ENCODE measurements at regions not wholly inside any gene's neighbourhood (a gene's known extent, or its start where the extent isn't known, plus 50 kb on each side); places are given as distances from the start of the nearest gene placed in this dataset.

GRCh38 chr6:103895136-103895535, 964.6 kb downstream of the HACE1 start:
- BruUV-seq (replicated peaks): no TSS peak
- ATAC-seq (no peak), DNase-seq (no peak)
- POLR2A ChIA-PET (ENCODE audit: unreplicated experiment): no interaction called here
- Histone ChIP-seq H3K4me2 (ENCODE audit: low read length) (no peak overlapping the region), H3K27me3 (ENCODE audit: low read length) (no peaks in the 10 kb centered on the region), H4K20me1 (ENCODE audit: low read length) (no peaks in the 10 kb centered on the region), H2AFZ (ENCODE audit: low read length) (no peak overlapping the region), H3K9me3 (ENCODE audit: low read length) (no peaks in the 10 kb centered on the region), H3K4me3 (ENCODE audit: low read length) (no peak overlapping the region), H3K9me2 (replicated peaks; ENCODE audit: low read length) (no peaks in the 10 kb centered on the region), H3K9ac (ENCODE audit: low read length) (no peak overlapping the region), H3K79me2 (ENCODE audit: low read length) (no peaks in the 10 kb centered on the region), H3K4me1 (ENCODE audit: insufficient read depth, low read length) (no peaks in the 10 kb centered on the region), H3K36me3 (ENCODE audit: low read depth, low read length) (no peaks in the 10 kb centered on the region), H3K27ac (ENCODE audit: low read length) (no peak overlapping the region), H3F3A (ENCODE audit: low read length, unreplicated experiment) (no peaks in the 10 kb centered on the region)
- CTCF ChIA-PET: no interaction called here
- no peak for TF ChIP-seq EZH2 (IDR thresholded peaks at IDR 0.05; ENCODE audit: low read length, unreplicated experiment)
- no peak for TF ChIP-seq EZH2phosphoT487 (IDR thresholded peaks at IDR 0.05; ENCODE audit: borderline replicate concordance, low read length)
- no peak for TF ChIP-seq CTCF (conservative IDR thresholded peaks at IDR 0.05; ENCODE audit: low read depth, low read length)
- intact Hi-C loops (cut with micrococcal nuclease): no loop called here

GRCh38 chr6:103893141-103893581, 966.6 kb downstream of the HACE1 start:
- H3K79me2 ChIP-seq (ENCODE audit: low read length): no peaks in the 10 kb centered on the region
- no peaks in the 10 kb centered on the region for H3K9me2 ChIP-seq (replicated peaks; ENCODE audit: low read length)
- DNase-seq (no peak), ATAC-seq (no peak)
- H3F3A ChIP-seq (ENCODE audit: low read length, unreplicated experiment): no peaks in the 10 kb centered on the region
- H3K4me2 ChIP-seq (ENCODE audit: low read length): no peak overlapping the region
- POLR2A ChIA-PET (ENCODE audit: unreplicated experiment): no interaction called here
- H4K20me1 ChIP-seq (ENCODE audit: low read length): no peaks in the 10 kb centered on the region
- no peak overlapping the region for H3K9ac ChIP-seq (ENCODE audit: low read length)
- TF ChIP-seq EZH2phosphoT487 (IDR thresholded peaks at IDR 0.05; ENCODE audit: borderline replicate concordance, low read length): no peak
- TF ChIP-seq CTCF (conservative IDR thresholded peaks at IDR 0.05; ENCODE audit: low read depth, low read length): no peak
- TF ChIP-seq EZH2 (IDR thresholded peaks at IDR 0.05; ENCODE audit: low read length, unreplicated experiment): no peak
- no peaks in the 10 kb centered on the region for H3K9me3 ChIP-seq (ENCODE audit: low read length)
- no peak overlapping the region for H3K4me3 ChIP-seq (ENCODE audit: low read length)
- CTCF ChIA-PET: no interaction called here
- no peaks in the 10 kb centered on the region for H3K4me1 ChIP-seq (ENCODE audit: insufficient read depth, low read length)
- BruUV-seq (replicated peaks): no TSS peak
- no peak overlapping the region for H2AFZ ChIP-seq (ENCODE audit: low read length)
- intact Hi-C loops (cut with micrococcal nuclease): no loop called here
- no peaks in the 10 kb centered on the region for H3K36me3 ChIP-seq (ENCODE audit: low read depth, low read length)
- H3K27me3 ChIP-seq (ENCODE audit: low read length): no peaks in the 10 kb centered on the region
- no peak overlapping the region for H3K27ac ChIP-seq (ENCODE audit: low read length)

GRCh38 chr6:103886951-103887350, 972.8 kb downstream of the HACE1 start:
- Histone ChIP-seq H3K4me3 (ENCODE audit: low read length) (no peak overlapping the region), H3K27me3 (ENCODE audit: low read length) (no peaks in the 10 kb centered on the region), H3K27ac (ENCODE audit: low read length) (no peak overlapping the region), H3F3A (ENCODE audit: low read length, unreplicated experiment) (no peaks in the 10 kb centered on the region), H3K9me2 (replicated peaks; ENCODE audit: low read length) (no peaks in the 10 kb centered on the region), H3K4me1 (ENCODE audit: insufficient read depth, low read length) (no peaks in the 10 kb centered on the region), H3K4me2 (ENCODE audit: low read length) (no peak overlapping the region), H3K79me2 (ENCODE audit: low read length) (no peaks in the 10 kb centered on the region), H3K9me3 (ENCODE audit: low read length) (no peaks in the 10 kb centered on the region), H2AFZ (ENCODE audit: low read length) (no peak overlapping the region), H3K36me3 (ENCODE audit: low read depth, low read length) (no peaks in the 10 kb centered on the region), H3K9ac (ENCODE audit: low read length) (no peak overlapping the region), H4K20me1 (ENCODE audit: low read length) (no peaks in the 10 kb centered on the region)
- intact Hi-C loops (cut with micrococcal nuclease): no loop called here
- TF ChIP-seq EZH2phosphoT487 (IDR thresholded peaks at IDR 0.05; ENCODE audit: borderline replicate concordance, low read length) (no peak), CTCF (conservative IDR thresholded peaks at IDR 0.05; ENCODE audit: low read depth, low read length) (no peak)
- DNase-seq (peak; percentile 49), ATAC-seq (no peak)
- POLR2A ChIA-PET (ENCODE audit: unreplicated experiment): no interaction called here
- no TSS peak for BruUV-seq (replicated peaks)
- CTCF ChIA-PET: no interaction called here

Measured in PC-3 (cell line).